ENCODE measurements at regions not wholly inside any gene's neighbourhood (a gene's known extent, or its start where the extent isn't known, plus 50 kb on each side); places are given as distances from the start of the nearest gene placed in this dataset.

GRCh38 chr1:222946436-222946835 is 131.6 kb downstream of the DISP1 start:
- H3K4me1 ChIP-seq (ENCODE audit: control insufficient read depth, insufficient read depth, low read length, poor library complexity, severe bottlenecking), result peaks cover 3% of the 10 kb centered on the region

GRCh38 chr1:222948079-222948478 is 133.2 kb downstream of the DISP1 start:
- no peak overlapping the region for H3K4me3 ChIP-seq (ENCODE audit: extremely low read depth, insufficient read depth, low read length, poor library complexity, severe bottlenecking)
- no peaks in the 10 kb centered on the region for H3K36me3 ChIP-seq (ENCODE audit: control insufficient read depth, insufficient read depth, low read length)
- WGBS, 2 experiments (ENCODE audit: insufficient coverage in 2 of 2), result no CpG with 5 or more reads among the region's 2 CpGs
- no peaks in the 10 kb centered on the region for H3K9me3 ChIP-seq (ENCODE audit: control insufficient read depth, low read length)
- H3K27ac ChIP-seq (ENCODE audit: low read depth, low read length, severe bottlenecking), result no peak overlapping the region
- H3K4me1 ChIP-seq (ENCODE audit: control insufficient read depth, insufficient read depth, low read length, poor library complexity, severe bottlenecking), result peaks cover 3% of the 10 kb centered on the region

More at GRCh38 chr1:222946436-222946835, 131.6 kb downstream of the DISP1 start:
- WGBS, 2 experiments (ENCODE audit: insufficient coverage in 2 of 2), result 80% methylated on average over 1 of the region's 1 CpG; no CpG with 5 or more reads in 1 of the 2 experiments
- Histone ChIP-seq H3K36me3 (ENCODE audit: control insufficient read depth, insufficient read depth, low read length) (no peaks in the 10 kb centered on the region), H3K9me3 (ENCODE audit: control insufficient read depth, low read length) (no peaks in the 10 kb centered on the region), H3K4me3 (ENCODE audit: extremely low read depth, insufficient read depth, low read length, poor library complexity, severe bottlenecking) (no peak overlapping the region), H3K27ac (ENCODE audit: low read depth, low read length, severe bottlenecking) (no peak overlapping the region)

GRCh38 chr1:222950892-222951291 is 136.1 kb downstream of the DISP1 start:
- Histone ChIP-seq H3K9me3 (ENCODE audit: control insufficient read depth, low read length) (no peaks in the 10 kb centered on the region), H3K4me1 (ENCODE audit: control insufficient read depth, insufficient read depth, low read length, poor library complexity, severe bottlenecking) (peaks cover 9% of the 10 kb centered on the region), H3K27ac (ENCODE audit: low read depth, low read length, severe bottlenecking) (no peak overlapping the region), H3K4me3 (ENCODE audit: extremely low read depth, insufficient read depth, low read length, poor library complexity, severe bottlenecking) (no peak overlapping the region), H3K36me3 (ENCODE audit: control insufficient read depth, insufficient read depth, low read length) (no peaks in the 10 kb centered on the region)
- 100% methylated on average over 1 of the region's 3 CpGs; no CpG with 5 or more reads in 1 of the 2 experiments for WGBS, 2 experiments (ENCODE audit: insufficient coverage in 2 of 2)

GRCh38 chr1:222953585-222953984 is 138.7 kb downstream of the DISP1 start:
- no peaks in the 10 kb centered on the region for H3K36me3 ChIP-seq (ENCODE audit: control insufficient read depth, insufficient read depth, low read length)
- no peak overlapping the region for H3K27ac ChIP-seq (ENCODE audit: low read depth, low read length, severe bottlenecking)
- WGBS, 2 experiments (ENCODE audit: insufficient coverage in 2 of 2), result no CpG with 5 or more reads among the region's 1 CpG
- H3K4me1 ChIP-seq (ENCODE audit: control insufficient read depth, insufficient read depth, low read length, poor library complexity, severe bottlenecking), result peaks cover 8% of the 10 kb centered on the region
- H3K9me3 ChIP-seq (ENCODE audit: control insufficient read depth, low read length), result no peaks in the 10 kb centered on the region
- H3K4me3 ChIP-seq (ENCODE audit: extremely low read depth, insufficient read depth, low read length, poor library complexity, severe bottlenecking), result no peak overlapping the region

- Histone ChIP-seq H3K36me3 (ENCODE audit: control insufficient read depth, insufficient read depth, low read length) (no peaks in the 10 kb centered on the region), H3K4me1 (ENCODE audit: control insufficient read depth, insufficient read depth, low read length, poor library complexity, severe bottlenecking) (peaks cover 8% of the 10 kb centered on the region), H3K9me3 (ENCODE audit: control insufficient read depth, low read length) (no peaks in the 10 kb centered on the region), H3K4me3 (ENCODE audit: extremely low read depth, insufficient read depth, low read length, poor library complexity, severe bottlenecking) (no peak overlapping the region), H3K27ac (ENCODE audit: low read depth, low read length, severe bottlenecking) (peak overlapping the region; percentile 46)
- WGBS, 2 experiments (ENCODE audit: insufficient coverage in 2 of 2), result 80% methylated on average over 1 of the region's 2 CpGs; no CpG with 5 or more reads in 1 of the 2 experiments
Measured at GRCh38 chr1:222955964-222956363, 141.1 kb downstream of the DISP1 start.

- H3K27ac ChIP-seq (ENCODE audit: low read depth, low read length, severe bottlenecking), result no peak overlapping the region
- no peaks in the 10 kb centered on the region for H3K9me3 ChIP-seq (ENCODE audit: control insufficient read depth, low read length)
- peaks cover 8% of the 10 kb centered on the region for H3K4me1 ChIP-seq (ENCODE audit: control insufficient read depth, insufficient read depth, low read length, poor library complexity, severe bottlenecking)
- no peak overlapping the region for H3K4me3 ChIP-seq (ENCODE audit: extremely low read depth, insufficient read depth, low read length, poor library complexity, severe bottlenecking)
- no peaks in the 10 kb centered on the region for H3K36me3 ChIP-seq (ENCODE audit: control insufficient read depth, insufficient read depth, low read length)
Measured at GRCh38 chr1:222956601-222957000, 141.8 kb downstream of the DISP1 start.

GRCh38 chr1:222967466-222968240 is 152.8 kb downstream of the DISP1 start:
- H3K27ac ChIP-seq (ENCODE audit: low read depth, low read length, severe bottlenecking), result no peak overlapping the region
- no peaks in the 10 kb centered on the region for H3K9me3 ChIP-seq (ENCODE audit: control insufficient read depth, low read length)
- H3K36me3 ChIP-seq (ENCODE audit: control insufficient read depth, insufficient read depth, low read length), result no peaks in the 10 kb centered on the region
- H3K4me1 ChIP-seq (ENCODE audit: control insufficient read depth, insufficient read depth, low read length, poor library complexity, severe bottlenecking), result no peaks in the 10 kb centered on the region
- no peak overlapping the region for H3K4me3 ChIP-seq (ENCODE audit: extremely low read depth, insufficient read depth, low read length, poor library complexity, severe bottlenecking)
- WGBS, 2 experiments (ENCODE audit: insufficient coverage in 2 of 2), result 86 to 100% methylated on average over 4 to 5 of the region's 5 CpGs

GRCh38 chr1:222970040-222970439 is 155.2 kb downstream of the DISP1 start:
- Histone ChIP-seq H3K4me1 (ENCODE audit: control insufficient read depth, insufficient read depth, low read length, poor library complexity, severe bottlenecking) (peaks cover 6% of the 10 kb centered on the region), H3K4me3 (ENCODE audit: extremely low read depth, insufficient read depth, low read length, poor library complexity, severe bottlenecking) (no peak overlapping the region), H3K27ac (ENCODE audit: low read depth, low read length, severe bottlenecking) (peak overlapping the region; percentile 68), H3K36me3 (ENCODE audit: control insufficient read depth, insufficient read depth, low read length) (no peaks in the 10 kb centered on the region), H3K9me3 (ENCODE audit: control insufficient read depth, low read length) (no peaks in the 10 kb centered on the region)
- 91 to 95% methylated on average over 6 of the region's 8 CpGs for WGBS, 2 experiments (ENCODE audit: insufficient coverage in 2 of 2)

- no CpG with 5 or more reads among the region's 4 CpGs for WGBS, 2 experiments (ENCODE audit: insufficient coverage in 2 of 2)
- H3K9me3 ChIP-seq (ENCODE audit: control insufficient read depth, low read length), result no peaks in the 10 kb centered on the region
- H3K36me3 ChIP-seq (ENCODE audit: control insufficient read depth, insufficient read depth, low read length), result no peaks in the 10 kb centered on the region
- H3K4me3 ChIP-seq (ENCODE audit: extremely low read depth, insufficient read depth, low read length, poor library complexity, severe bottlenecking), result no peak overlapping the region
- peak overlapping the region; percentile 68 for H3K27ac ChIP-seq (ENCODE audit: low read depth, low read length, severe bottlenecking)
- H3K4me1 ChIP-seq (ENCODE audit: control insufficient read depth, insufficient read depth, low read length, poor library complexity, severe bottlenecking), result peaks cover 6% of the 10 kb centered on the region
Measured at GRCh38 chr1:222970711-222971110, 155.9 kb downstream of the DISP1 start.

- no peaks in the 10 kb centered on the region for H3K9me3 ChIP-seq (ENCODE audit: control insufficient read depth, low read length)
- H3K4me1 ChIP-seq (ENCODE audit: control insufficient read depth, insufficient read depth, low read length, poor library complexity, severe bottlenecking), result peaks cover 6% of the 10 kb centered on the region
- H3K36me3 ChIP-seq (ENCODE audit: control insufficient read depth, insufficient read depth, low read length), result no peaks in the 10 kb centered on the region
- H3K4me3 ChIP-seq (ENCODE audit: extremely low read depth, insufficient read depth, low read length, poor library complexity, severe bottlenecking), result no peak overlapping the region
- peak overlapping the region; percentile 11 for H3K27ac ChIP-seq (ENCODE audit: low read depth, low read length, severe bottlenecking)
- no CpG with 5 or more reads among the region's 2 CpGs for WGBS, 2 experiments (ENCODE audit: insufficient coverage in 2 of 2)
Measured at GRCh38 chr1:222971146-222971545, 156.3 kb downstream of the DISP1 start.

GRCh38 chr1:222973561-222973960 is 158.7 kb downstream of the DISP1 start:
- no peak overlapping the region for H3K27ac ChIP-seq (ENCODE audit: low read depth, low read length, severe bottlenecking)
- peaks cover 6% of the 10 kb centered on the region for H3K4me1 ChIP-seq (ENCODE audit: control insufficient read depth, insufficient read depth, low read length, poor library complexity, severe bottlenecking)
- H3K9me3 ChIP-seq (ENCODE audit: control insufficient read depth, low read length), result no peaks in the 10 kb centered on the region
- WGBS, 2 experiments (ENCODE audit: insufficient coverage in 2 of 2), result 90 to 100% methylated on average over 2 of the region's 2 CpGs
- no peaks in the 10 kb centered on the region for H3K36me3 ChIP-seq (ENCODE audit: control insufficient read depth, insufficient read depth, low read length)
- H3K4me3 ChIP-seq (ENCODE audit: extremely low read depth, insufficient read depth, low read length, poor library complexity, severe bottlenecking), result no peak overlapping the region

Data from mesodermal cell (in vitro differentiated cells).